SK-N-SH treated with all-trans-retinoic acid at 6 μM for 48 hours (cell line): ENCODE measurements at regions not wholly inside any gene's neighbourhood (a gene's known extent, or its start where the extent isn't known, plus 50 kb on each side); places are given as distances from the start of the nearest gene placed in this dataset.

Experiments
- ESRRG ChIP-seq: fragments of 250-450 bp; sonication (Bioruptor Pico); IDR thresholded peaks from 2 replicates; pipeline ENCODE4 v1.6.1; 2021; ENCODE audit warnings: mild to moderate bottlenecking
- GLIS3 ChIP-seq: fragments of 250-450 bp; sonication (Bioruptor Pico); IDR thresholded peaks from 2 replicates; pipeline ENCODE4 v1.5.0; 2020; ENCODE audit warnings: mild to moderate bottlenecking, moderate library complexity
- PPARA ChIP-seq: fragments of 250-450 bp; sonication (Bioruptor Pico); IDR thresholded peaks from 2 replicates; pipeline ENCODE4 v1.5.0; 2020; ENCODE audit warnings: mild to moderate bottlenecking, borderline replicate concordance
- ZFP3 ChIP-seq: fragments of 250-450 bp; sonication (Bioruptor Pico); IDR thresholded peaks from 2 replicates; pipeline ENCODE4 v1.5.0; 2020; ENCODE audit warnings: mild to moderate bottlenecking, moderate library complexity
- ZFP30 ChIP-seq: fragments of 450-650 bp; formaldehyde crosslinking; IDR thresholded peaks from 2 replicates; pipeline ENCODE4 v1.5.0; 2022; ENCODE audit warnings: mild to moderate bottlenecking, moderate library complexity
- TF ChIP-seq, protein P1 (sequence below): fragments of 250-450 bp; sonication (Bioruptor Pico); IDR thresholded peaks from 2 replicates; pipeline ENCODE4 v1.8.0; 2020; ENCODE audit warnings: mild to moderate bottlenecking, moderate library complexity, borderline replicate concordance
- TF ChIP-seq, protein P2 (sequence below): fragments of 250-450 bp; sonication (Bioruptor Pico); IDR thresholded peaks from 2 replicates; pipeline ENCODE4 v1.5.1; 2021; ENCODE audit warnings: mild to moderate bottlenecking, moderate library complexity

DNA sequence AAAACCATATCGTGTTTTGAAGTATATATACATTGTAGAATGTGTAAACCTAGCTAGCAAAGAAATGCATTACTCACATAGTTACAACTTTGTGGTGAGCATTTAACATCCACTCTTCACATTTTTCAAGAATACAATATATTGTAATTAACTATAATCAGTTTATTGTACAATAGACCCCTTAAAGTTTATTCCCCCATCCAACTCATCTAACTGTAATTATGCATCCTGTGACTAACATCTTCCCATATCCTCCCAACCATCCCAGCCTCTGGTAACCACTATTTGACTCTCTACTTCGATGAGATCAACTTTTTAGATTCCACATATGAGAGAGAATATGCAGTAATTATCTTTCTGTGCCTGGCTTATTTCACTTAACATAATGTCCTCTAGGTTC, 526.4 kb downstream of the KIF20B start:
- TF ChIP-seq, protein P1, sequence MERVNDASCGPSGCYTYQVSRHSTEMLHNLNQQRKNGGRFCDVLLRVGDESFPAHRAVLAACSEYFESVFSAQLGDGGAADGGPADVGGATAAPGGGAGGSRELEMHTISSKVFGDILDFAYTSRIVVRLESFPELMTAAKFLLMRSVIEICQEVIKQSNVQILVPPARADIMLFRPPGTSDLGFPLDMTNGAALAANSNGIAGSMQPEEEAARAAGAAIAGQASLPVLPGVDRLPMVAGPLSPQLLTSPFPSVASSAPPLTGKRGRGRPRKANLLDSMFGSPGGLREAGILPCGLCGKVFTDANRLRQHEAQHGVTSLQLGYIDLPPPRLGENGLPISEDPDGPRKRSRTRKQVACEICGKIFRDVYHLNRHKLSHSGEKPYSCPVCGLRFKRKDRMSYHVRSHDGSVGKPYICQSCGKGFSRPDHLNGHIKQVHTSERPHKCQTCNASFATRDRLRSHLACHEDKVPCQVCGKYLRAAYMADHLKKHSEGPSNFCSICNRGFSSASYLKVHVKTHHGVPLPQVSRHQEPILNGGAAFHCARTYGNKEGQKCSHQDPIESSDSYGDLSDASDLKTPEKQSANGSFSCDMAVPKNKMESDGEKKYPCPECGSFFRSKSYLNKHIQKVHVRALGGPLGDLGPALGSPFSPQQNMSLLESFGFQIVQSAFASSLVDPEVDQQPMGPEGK, result no peak
- TF ChIP-seq PPARA (CRISPR knock-in tag) (no peak), ZFP3 (CRISPR knock-in tag) (no peak), ESRRG (CRISPR knock-in tag) (no peak), GLIS3 (CRISPR knock-in tag) (no peak), ZFP30 (CRISPR knock-in tag) (no peak)
- TF ChIP-seq, protein P2, sequence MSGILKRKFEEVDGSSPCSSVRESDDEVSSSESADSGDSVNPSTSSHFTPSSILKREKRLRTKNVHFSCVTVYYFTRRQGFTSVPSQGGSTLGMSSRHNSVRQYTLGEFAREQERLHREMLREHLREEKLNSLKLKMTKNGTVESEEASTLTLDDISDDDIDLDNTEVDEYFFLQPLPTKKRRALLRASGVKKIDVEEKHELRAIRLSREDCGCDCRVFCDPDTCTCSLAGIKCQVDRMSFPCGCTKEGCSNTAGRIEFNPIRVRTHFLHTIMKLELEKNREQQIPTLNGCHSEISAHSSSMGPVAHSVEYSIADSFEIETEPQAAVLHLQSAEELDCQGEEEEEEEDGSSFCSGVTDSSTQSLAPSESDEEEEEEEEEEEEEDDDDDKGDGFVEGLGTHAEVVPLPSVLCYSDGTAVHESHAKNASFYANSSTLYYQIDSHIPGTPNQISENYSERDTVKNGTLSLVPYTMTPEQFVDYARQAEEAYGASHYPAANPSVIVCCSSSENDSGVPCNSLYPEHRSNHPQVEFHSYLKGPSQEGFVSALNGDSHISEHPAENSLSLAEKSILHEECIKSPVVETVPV (CRISPR knock-in tag), result no peak
